ENCODE measurements at regions not wholly inside any gene's neighbourhood (a gene's known extent, or its start where the extent isn't known, plus 50 kb on each side); places are given as distances from the start of the nearest gene placed in this dataset.

DNA sequence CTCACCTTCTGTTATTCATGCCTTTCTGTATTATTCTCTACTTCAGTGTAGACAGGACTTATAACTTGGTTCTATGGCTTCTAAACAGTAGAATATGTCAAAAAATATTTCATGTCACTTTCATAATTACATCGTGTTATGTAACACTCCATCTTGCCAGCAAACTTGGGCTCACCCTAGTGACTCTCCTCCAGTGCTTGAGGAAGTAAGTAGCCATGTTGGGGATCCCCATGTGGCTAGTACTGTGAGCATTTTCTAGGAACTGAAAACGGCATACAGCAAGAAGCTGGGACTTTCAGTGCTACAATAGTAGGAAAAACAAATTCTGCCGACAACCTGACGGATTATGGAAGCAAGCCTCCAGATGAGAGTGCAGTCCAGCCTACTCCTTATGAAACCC lies 495.6 kb downstream of the SLITRK6 start:
- TF ChIP-seq GATA2 (IDR thresholded peaks at IDR 0.05; ENCODE audit: low read depth, low read length) (no peak), GATA3 (IDR thresholded peaks at IDR 0.05; ENCODE audit: low read depth, low read length) (no peak)

- TF ChIP-seq GATA2 (IDR thresholded peaks at IDR 0.05; ENCODE audit: low read depth, low read length), result no peak
- no peak for TF ChIP-seq GATA3 (IDR thresholded peaks at IDR 0.05; ENCODE audit: low read depth, low read length)
Measured at GRCh38 chr13:85298387-85298924, 500.8 kb downstream of the SLITRK6 start.

DNA sequence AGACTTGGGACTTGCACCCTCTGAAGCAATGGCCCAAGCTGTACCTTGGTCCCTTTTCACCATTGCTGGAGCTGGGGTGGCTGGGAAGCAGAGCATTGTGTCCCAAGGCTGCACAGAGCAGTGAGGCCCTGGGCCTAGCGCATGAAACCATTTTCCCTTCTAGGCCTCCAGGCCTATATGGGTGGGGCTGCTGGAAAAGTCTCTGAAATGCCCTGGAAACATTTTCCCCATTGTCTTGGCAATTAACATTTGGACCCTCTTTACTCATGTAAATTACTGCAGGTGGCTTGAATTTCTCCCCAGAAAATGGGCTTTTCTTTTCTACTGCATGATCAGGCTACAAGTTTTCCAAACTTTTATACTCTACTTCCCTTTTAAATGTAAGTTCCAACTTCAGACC lies 510.5 kb downstream of the SLITRK6 start:
- TF ChIP-seq GATA3 (IDR thresholded peaks at IDR 0.05; ENCODE audit: low read depth, low read length) (no peak), GATA2 (IDR thresholded peaks at IDR 0.05; ENCODE audit: low read depth, low read length) (no peak)

GRCh38 chr13:85287528-85287927 lies 511.7 kb downstream of the SLITRK6 start:
- no peak for TF ChIP-seq GATA3 (IDR thresholded peaks at IDR 0.05; ENCODE audit: low read depth, low read length)
- TF ChIP-seq GATA2 (IDR thresholded peaks at IDR 0.05; ENCODE audit: low read depth, low read length), result no peak

DNA sequence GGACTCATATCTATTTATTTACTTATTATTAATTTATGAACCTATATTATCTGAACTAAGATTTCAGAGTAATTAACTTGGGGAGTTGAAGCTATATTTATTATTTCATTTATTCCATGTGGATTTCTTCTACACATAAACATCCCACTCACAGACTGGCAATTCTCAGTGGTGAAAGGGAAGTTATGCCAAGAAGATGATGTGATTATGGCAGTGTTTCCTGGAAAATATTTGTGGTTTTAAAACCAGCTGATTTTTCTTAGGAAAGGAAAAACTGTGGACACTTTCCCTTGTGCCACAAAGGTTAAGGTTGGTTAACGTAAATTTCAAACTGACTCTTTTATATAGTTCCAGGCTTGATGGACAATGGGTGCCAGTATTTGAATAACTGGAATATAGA lies 513.1 kb downstream of the SLITRK6 start:
- TF ChIP-seq GATA3 (IDR thresholded peaks at IDR 0.05; ENCODE audit: low read depth, low read length) (no peak), GATA2 (IDR thresholded peaks at IDR 0.05; ENCODE audit: low read depth, low read length) (no peak)

DNA sequence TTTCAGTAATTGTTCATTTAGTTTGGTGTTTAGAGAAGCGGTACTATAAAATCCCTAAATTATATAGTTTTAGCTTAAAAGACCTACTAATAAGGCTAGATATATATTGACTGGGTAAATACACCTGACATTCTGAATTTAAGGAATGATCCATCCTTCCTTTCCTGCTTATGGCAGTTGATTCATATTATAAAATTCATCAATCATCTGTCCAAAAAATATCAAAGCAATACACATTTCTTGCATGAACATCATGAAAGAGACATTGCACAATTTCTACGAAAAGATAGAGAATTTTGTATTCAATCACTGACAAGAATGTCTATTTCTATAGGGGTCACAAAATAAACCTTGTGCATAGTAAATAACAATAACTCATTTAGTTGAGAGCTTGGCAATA lies 514.9 kb downstream of the SLITRK6 start:
- TF ChIP-seq GATA3 (IDR thresholded peaks at IDR 0.05; ENCODE audit: low read depth, low read length) (no peak), GATA2 (IDR thresholded peaks at IDR 0.05; ENCODE audit: low read depth, low read length) (no peak)

DNA sequence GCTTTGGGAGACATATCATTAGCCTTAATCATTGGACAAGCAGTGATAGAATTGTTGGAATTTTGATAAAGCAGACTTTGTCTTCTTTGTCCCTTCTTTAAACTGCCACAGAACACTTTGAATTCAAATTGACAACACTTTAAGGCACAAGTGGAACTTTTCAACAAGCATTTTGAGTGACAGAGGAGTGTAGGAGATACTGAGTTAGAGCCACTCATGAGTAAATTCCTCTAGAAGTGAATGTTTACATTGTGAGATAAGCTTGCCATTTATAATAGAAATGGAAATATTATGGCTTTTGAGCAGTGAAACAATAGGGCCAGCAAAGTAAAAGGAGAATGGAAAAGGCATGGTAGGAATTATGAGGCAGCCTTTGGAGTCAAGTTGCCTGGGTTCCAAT lies 515.8 kb downstream of the SLITRK6 start:
- no peak for TF ChIP-seq GATA2 (IDR thresholded peaks at IDR 0.05; ENCODE audit: low read depth, low read length)
- no peak for TF ChIP-seq GATA3 (IDR thresholded peaks at IDR 0.05; ENCODE audit: low read depth, low read length)

GRCh38 chr13:85282876-85283275 lies 516.3 kb downstream of the SLITRK6 start:
- TF ChIP-seq GATA3 (IDR thresholded peaks at IDR 0.05; ENCODE audit: low read depth, low read length) (no peak), GATA2 (IDR thresholded peaks at IDR 0.05; ENCODE audit: low read depth, low read length) (no peak)

- peak; percentile 81; the same call in 1 of the 2 replicates for TF ChIP-seq GATA3 (IDR thresholded peaks at IDR 0.05; ENCODE audit: low read depth, low read length)
- peak; percentile 53; the same call in 1 of the 2 replicates for TF ChIP-seq GATA2 (IDR thresholded peaks at IDR 0.05; ENCODE audit: low read depth, low read length)
Measured at GRCh38 chr13:85278851-85279250, 520.4 kb downstream of the SLITRK6 start.

DNA sequence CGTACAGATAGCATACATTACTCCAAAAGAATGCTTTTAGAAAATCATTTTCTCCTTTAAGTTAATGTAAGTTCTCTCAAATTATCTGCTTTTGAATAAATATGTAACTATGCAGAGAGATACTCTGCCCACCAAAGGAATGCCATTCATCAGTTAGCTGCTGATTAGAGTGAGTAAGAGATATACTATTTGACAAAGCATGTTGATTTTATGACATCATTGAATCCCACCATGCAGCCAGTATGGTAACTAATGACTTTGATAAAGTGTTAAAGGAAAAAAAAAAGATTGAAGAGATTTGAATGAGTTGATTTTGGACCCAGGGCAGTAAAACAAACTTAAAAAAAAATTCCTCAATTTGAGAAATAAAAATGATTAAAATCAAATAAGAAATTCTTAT lies 521.5 kb downstream of the SLITRK6 start:
- TF ChIP-seq GATA3 (IDR thresholded peaks at IDR 0.05; ENCODE audit: low read depth, low read length) (no peak), GATA2 (IDR thresholded peaks at IDR 0.05; ENCODE audit: low read depth, low read length) (no peak)

GRCh38 chr13:85266771-85267170 lies 532.4 kb downstream of the SLITRK6 start:
- TF ChIP-seq GATA3 (IDR thresholded peaks at IDR 0.05; ENCODE audit: low read depth, low read length) (no peak), GATA2 (IDR thresholded peaks at IDR 0.05; ENCODE audit: low read depth, low read length) (no peak)

GRCh38 chr13:85266331-85266730 lies 532.9 kb downstream of the SLITRK6 start:
- TF ChIP-seq GATA2 (IDR thresholded peaks at IDR 0.05; ENCODE audit: low read depth, low read length) (no peak), GATA3 (IDR thresholded peaks at IDR 0.05; ENCODE audit: low read depth, low read length) (no peak)

GRCh38 chr13:85265296-85265695 lies 533.9 kb downstream of the SLITRK6 start:
- TF ChIP-seq GATA2 (IDR thresholded peaks at IDR 0.05; ENCODE audit: low read depth, low read length) (no peak), GATA3 (IDR thresholded peaks at IDR 0.05; ENCODE audit: low read depth, low read length) (no peak)

GRCh38 chr13:85262499-85262898 lies 536.7 kb downstream of the SLITRK6 start:
- TF ChIP-seq GATA3 (IDR thresholded peaks at IDR 0.05; ENCODE audit: low read depth, low read length), result no peak

DNA sequence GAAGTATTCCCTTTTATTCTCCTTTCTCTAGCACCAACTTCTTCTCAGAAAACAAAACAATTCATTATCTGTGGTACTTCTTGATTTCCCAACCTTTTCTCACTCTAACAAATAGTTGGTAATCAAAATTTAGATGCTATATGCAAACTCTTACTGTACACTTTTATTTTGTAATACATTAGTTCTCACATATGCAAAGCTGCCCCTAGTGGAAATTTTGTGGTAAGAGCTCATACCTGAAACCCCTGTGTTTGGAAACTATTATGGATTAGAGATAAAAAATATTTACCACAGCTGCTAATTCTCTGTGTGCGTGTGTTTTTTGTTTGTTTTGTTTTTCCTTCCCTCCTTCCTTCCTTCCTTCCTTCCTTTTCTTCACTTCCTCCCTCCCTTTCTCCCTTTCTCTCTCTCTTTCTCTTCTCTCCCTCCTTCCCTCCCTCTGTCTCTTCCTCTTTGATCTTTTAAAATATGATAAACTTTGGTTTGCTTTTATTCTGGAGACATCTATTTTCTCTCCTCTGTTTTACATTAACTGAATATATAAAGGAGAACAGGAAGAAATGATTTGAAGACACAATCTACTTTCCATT lies 537.4 kb downstream of the SLITRK6 start:
- TF ChIP-seq GATA3 (IDR thresholded peaks at IDR 0.05; ENCODE audit: low read depth, low read length) (no peak), GATA2 (IDR thresholded peaks at IDR 0.05; ENCODE audit: low read depth, low read length) (no peak)

DNA sequence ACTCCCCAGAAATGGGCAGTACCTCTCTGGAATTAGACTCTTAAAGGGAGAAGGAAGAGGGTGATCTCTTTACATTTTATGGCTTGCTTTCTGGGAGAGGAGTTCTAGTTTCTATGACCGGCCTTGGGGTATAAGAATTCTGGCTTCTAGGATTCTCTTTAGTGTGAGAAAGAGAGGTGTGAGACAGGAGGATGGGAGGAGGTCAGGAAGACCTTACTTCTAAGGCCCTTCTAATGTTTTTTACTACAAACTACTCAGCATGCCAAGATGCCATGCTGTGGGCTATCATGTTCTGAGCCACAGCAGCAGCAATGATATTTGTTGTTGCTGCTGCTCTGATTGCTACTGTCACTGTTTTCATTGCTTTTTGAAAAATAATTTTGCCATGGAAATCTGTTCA lies 538.3 kb downstream of the SLITRK6 start:
- TF ChIP-seq GATA3 (IDR thresholded peaks at IDR 0.05; ENCODE audit: low read depth, low read length), result no peak
